DMS153 treated with DMSO at 0.1 percent for 48 hours (cell line): ENCODE measurements at regions not wholly inside any gene's neighbourhood (a gene's known extent, or its start where the extent isn't known, plus 50 kb on each side); places are given as distances from the start of the nearest gene placed in this dataset.

Experiments used
- DNase-seq: peaks from one replicate; lab custom pipeline; 2025; ENCODE audit not compliant: unreplicated experiment; lab: John Stamatoyannopoulos, UW

GRCh38 chr2:234135750-234136221, 85.3 kb downstream of the SPP2 start:
- peak; percentile 71 for DNase-seq

DNA sequence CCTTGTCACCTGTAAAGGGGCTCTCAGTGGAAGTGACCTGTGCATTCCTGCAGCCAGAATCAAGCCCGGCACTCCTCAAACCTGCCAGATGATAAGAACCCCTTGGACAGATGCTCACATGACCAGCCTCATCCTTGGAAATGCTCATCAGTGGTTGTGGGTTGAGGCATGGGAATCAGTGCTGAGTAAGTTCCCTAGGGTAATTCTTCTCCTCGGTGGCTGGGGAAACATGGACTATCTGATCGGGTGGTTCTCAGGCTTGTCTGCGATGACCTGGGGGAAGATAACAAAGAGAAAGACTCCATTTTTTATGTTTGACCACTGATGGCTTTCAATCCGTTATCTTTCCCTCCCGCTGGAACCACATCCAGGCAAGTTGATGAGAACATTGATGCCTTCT, 84.0 kb downstream of the SPP2 start:
- no peak for DNase-seq

DNA sequence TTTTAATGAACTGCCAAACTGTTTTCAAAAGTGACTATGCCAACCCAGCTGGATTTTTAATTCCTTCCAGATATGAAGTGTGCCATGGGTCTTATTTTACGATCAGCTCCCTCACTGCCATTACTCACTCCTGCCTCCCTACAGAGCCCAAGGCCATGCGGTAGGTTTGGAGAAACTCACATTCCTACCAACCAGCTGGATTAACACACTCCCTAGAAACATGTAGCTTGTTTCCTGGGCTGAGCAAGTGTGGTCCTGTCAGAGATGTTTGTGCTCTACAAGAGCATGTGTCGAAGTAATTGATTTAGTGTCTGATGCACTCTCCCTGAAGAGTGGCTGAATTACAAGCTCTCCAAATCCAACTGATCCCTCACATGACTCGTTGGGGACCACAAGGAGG, 82.5 kb downstream of the SPP2 start:
- DNase-seq = no peak

GRCh38 chr2:234130777-234131181, 80.3 kb downstream of the SPP2 start:
- DNase-seq = no peak

GRCh38 chr2:234128606-234129005, 78.1 kb downstream of the SPP2 start:
- no peak for DNase-seq
